Stimulated activated CD4-positive, alpha-beta T cell treated with anti-CD3 and anti-CD28 coated beads, Interleukin-1b, Interleukin-23, amount 100 ng/mL, for 24 hours (primary cell): ENCODE measurements at regions not wholly inside any gene's neighbourhood (a gene's known extent, or its start where the extent isn't known, plus 50 kb on each side); places are given as distances from the start of the nearest gene placed in this dataset.

ENCODE experiments used
- DNase-seq, 4 experiments: peaks; one replicate each; pipeline ENCODE4 v3.0.0-alpha.2; 2020; ENCODE audit warnings: low read depth in 4 of 4, low spot score in 1 of 4

GRCh38 chr5:3654515-3654914 lies 58.9 kb downstream of the IRX1 start:
- no peak for DNase-seq

- no peak for DNase-seq
These were observed 61.2 kb downstream of the IRX1 start for GRCh38 chr5:3656803-3657202.

- DNase-seq = no peak
These were observed 61.9 kb downstream of the IRX1 start for GRCh38 chr5:3657364-3658022.

DNA sequence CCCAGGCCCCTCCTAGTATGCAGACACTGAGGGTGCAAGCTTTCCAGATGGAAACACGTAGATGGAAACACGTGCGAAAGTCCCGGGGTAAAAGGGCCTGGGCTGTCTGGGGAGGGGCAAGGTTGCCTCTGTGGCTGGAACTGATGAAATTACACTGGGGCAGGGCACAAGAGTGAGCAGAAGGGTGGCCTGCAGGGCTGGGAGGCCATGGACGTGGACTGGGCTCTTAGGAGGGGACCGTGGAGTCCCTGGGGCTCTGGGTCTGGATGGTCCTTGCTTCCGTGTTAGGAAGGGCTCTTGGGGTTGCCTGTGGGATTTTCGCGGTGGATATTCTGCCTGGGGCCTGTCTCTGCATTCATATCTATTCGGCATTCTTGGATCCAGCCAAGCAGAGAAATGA lies 63.3 kb downstream of the IRX1 start:
- no peak for DNase-seq

DNA sequence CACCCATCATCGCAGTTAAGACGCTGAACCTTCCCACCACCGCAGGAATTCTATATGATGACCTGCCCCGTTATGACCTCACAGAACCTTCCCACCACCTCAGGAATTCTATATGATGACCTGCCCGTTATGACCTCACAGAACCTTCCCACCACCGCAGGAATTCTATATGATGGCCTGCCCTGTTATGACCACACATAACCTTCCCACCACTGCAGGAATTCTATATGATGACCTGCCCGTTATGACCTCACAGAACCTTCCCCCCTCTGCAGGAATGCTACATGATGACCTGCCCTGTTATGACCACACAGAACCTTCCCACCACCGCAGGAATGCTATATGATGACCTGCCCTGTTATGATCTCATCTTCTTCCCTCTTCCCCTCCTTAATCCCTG lies 64.3 kb downstream of the IRX1 start:
- no peak for DNase-seq

- no peak for DNase-seq
These were observed 65.0 kb downstream of the IRX1 start for GRCh38 chr5:3660630-3661029.

DNA sequence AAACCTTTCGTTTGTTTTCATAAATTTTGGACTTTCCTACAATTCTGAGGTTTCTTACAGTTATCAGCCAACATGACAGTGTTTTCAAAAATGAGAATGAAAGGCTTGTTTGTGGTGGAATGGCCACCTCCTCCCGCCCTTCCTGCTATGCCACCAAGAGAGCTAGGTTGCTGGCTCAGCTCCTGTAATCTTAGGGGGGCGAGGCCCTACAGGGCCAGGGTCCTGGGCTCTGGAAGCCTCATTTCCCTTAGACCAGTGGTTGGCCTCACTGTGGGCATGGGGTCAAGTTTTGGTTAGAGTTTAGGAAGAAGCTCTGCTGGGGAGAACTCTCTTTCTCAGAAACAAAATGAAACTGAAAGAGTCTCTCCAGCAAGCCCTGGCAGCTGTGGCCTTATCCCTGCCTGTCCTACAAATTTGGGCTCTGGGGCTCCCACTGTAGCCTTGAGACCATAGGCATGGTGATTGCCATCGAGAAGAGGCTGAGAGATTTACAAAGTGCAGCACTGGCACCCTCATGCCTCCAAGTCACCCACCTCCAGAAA lies 66.2 kb downstream of the IRX1 start:
- no peak for DNase-seq

- DNase-seq = no peak
These were observed 66.7 kb downstream of the IRX1 start for GRCh38 chr5:3662344-3662743.

DNA sequence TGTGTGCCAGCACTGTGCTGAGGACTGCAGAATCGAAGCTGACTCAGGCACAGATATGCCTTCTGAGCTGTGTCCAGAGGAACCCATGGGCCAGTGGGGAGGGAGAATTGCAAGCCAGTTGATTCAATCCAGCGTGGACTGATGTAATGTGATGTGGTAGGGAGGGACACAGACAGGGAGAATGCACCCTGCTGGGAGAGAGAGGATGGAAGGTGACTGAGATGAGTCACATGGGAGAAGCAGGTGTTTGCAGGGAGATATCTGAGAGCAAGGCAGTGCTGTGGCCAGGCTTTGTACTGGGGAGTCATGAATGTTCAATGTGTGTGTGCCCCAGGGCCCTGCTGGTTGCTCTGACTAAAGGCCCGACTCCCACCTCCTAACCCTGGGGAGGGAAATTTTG lies 75.7 kb downstream of the IRX1 start:
- DNase-seq = no peak

- DNase-seq = no peak
These were observed 83.2 kb downstream of the IRX1 start for GRCh38 chr5:3678801-3679200.

DNA sequence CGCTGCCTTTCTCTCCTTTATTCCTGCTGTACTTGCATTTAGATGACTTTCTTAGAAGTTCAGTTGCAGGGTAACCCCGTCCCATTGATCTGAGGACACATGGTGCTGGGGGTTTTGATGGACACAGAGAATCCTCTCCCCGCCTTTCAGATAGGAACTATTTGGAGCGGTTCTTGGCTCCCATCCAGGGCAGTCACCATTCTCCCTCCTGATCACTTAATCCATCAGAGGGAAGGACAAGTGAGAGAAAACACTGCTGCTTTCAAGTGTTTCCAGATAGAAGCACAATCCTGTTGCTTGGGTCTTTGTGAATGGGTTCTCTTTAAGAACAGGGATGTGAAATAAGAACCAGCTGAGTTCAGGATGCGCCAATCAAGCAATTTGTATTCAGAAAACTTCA lies 85.2 kb downstream of the IRX1 start:
- no peak for DNase-seq

DNA sequence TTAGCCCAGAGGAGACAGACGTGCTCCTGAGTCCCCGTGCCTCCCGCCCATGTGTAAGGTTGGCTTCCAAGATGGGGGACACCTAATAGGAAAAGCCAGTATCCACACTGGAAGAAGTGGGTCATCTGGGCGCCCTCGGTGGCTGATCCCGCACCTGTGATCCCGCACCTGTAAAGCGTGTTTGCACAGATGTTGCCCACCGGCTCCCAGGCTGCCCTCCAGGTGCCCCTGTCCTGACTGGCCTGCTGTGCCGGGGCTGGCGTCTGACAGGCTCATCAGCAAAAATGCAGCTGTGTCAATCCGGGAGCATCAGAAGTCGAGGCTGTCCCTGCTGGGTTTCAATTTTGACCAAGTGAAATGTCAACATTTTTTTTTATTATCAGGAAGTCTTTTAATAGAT lies 88.5 kb downstream of the IRX1 start:
- no peak for DNase-seq

DNA sequence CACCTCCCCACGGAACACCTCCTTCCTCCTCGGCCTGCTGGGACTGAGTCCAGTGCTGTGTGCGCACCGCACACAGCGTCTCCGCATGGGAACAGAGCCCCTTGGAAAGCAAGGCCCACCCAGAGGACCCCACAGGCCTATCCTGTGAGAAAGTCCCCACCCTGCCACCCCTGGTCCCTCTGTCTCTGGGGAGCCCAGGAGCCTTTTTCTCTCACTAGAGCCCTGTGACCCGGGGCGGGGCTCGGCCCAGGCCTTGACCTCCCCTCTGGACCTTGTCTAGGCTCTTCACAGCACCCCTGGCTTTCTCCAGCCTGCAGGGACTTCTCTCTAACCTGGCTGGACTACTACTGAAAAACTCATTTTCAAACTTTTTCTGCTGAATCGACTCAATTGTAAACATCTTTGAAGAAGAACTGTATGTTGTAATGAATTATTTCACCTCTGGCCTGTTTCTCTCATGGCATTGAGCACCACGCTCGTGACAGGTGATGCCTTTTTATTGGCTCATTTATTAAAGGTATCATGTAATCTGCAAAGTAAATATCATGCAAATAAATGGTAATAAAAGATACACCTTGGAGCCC lies 89.2 kb downstream of the IRX1 start:
- no peak for DNase-seq

DNA sequence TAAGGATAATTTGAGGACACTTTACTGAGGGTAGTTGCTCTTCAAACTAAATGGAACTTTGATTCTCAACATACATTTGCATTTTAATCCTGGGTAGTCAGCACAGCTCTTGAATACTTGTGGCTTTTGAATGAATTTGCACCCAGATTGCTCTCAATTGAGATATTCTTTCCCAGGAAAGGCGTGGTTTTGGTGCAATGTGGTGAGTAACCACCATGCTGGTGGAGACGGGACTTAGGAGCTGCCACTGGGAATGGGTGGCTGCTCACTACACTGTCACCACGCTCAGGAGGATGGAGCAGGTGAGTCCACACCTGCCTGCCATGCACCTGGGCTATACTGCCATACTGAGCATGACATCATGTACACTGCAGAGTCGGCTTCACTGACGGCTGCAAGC lies 99.2 kb downstream of the IRX1 start:
- DNase-seq = no peak

GRCh38 chr5:3695818-3696217 lies 100.2 kb downstream of the IRX1 start:
- DNase-seq = no peak

DNA sequence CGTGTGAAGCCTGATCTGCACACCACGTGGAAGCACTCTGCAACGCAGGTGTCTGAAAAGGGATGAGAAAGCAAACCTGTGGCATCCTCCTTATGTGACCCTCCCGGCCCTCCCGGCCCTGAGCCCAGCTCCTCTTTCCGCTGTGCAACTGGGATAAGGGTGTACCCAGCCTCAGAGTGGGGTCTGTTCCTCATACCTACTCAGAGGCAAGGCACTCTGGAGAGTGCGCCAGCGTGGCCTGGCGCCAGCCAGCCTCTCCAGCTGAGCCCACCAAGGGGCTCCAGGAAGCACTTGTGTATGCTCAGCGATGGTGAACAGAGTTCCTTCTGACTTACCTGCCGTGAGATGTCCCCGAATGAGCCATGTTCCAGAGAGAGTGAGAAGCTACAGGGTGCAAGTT lies 102.8 kb downstream of the IRX1 start:
- DNase-seq = no peak

GRCh38 chr5:3701694-3702093 lies 106.1 kb downstream of the IRX1 start:
- DNase-seq = no peak

DNA sequence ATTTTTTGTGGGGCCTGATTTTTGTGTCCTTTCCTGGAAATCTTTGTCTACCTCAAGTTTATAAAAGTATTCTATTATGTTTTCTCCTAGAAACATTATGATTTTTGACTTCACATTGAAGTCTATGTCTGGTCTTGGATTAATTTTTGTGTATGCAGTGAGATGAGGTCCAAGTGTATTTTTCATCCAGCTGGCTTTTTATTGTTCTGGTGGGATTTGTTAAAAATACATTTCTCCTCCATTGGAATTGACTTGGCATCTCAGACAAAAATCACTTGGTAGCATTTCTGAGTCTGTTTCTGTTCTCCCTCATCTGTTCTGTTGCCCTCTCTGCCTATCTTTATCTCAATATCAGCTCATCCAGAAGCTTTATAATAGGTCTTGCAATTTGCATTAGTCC lies 109.0 kb downstream of the IRX1 start:
- no peak for DNase-seq

DNA sequence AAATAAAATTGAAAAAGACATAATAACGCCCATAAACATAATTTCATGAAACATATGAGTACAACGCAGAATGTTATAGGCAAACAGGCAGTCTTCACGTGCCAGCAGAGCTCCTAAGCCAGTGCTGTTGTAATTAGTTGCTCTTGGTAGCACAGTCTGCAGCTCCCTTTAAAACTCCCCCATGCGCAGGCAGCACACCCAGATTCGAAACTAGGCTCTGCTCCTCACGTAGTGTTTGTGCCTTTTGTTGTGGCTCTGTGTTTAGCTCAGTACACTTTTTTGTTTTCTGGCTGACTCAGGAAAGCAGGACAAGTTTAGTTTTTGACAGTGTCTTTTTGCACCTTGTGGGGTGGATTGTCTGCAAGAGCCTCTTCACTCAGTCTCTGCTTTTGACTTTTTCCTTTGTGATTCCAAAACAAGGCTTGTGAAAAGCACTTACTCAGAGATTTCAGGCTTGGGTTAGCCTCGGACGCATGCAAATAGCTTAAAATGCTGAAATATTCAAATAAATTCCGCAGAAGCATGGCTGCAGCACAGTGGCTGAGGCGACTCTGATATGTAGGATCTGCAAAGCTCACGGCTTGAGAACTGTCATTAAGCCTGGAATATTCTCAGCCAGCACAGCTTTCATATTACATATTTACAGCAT lies 113.6 kb downstream of the IRX1 start:
- DNase-seq = no peak

- no peak for DNase-seq
These were observed 114.2 kb downstream of the IRX1 start for GRCh38 chr5:3709717-3710348.

- no peak for DNase-seq
These were observed 119.4 kb downstream of the IRX1 start for GRCh38 chr5:3715062-3715461.

- DNase-seq = no peak
These were observed 134.0 kb downstream of the IRX1 start for GRCh38 chr5:3729631-3730030.
